ENCODE measurements at regions not wholly inside any gene's neighbourhood (a gene's known extent, or its start where the extent isn't known, plus 50 kb on each side); places are given as distances from the start of the nearest gene placed in this dataset.
"Not testable (repeated sequence)": the region's sequence is repeated elsewhere in the genome, so short reads cannot be mapped to it uniquely, and the experiment has no call there.

GRCh38 chr15:96053781-96054428, 276.6 kb upstream of the NR2F2 start:
- no peak for DNase-seq (ENCODE audit: low spot score)

GRCh38 chr15:96054621-96055020, 275.9 kb upstream of the NR2F2 start:
- no peak for DNase-seq (ENCODE audit: low spot score)

- no peak for DNase-seq (ENCODE audit: low spot score)
Observed at GRCh38 chr15:96058103-96058851, 272.2 kb upstream of the NR2F2 start.

GRCh38 chr15:96058852-96059103, 271.7 kb upstream of the NR2F2 start:
- not testable (repeated sequence) for DNase-seq (ENCODE audit: low spot score)

DNA sequence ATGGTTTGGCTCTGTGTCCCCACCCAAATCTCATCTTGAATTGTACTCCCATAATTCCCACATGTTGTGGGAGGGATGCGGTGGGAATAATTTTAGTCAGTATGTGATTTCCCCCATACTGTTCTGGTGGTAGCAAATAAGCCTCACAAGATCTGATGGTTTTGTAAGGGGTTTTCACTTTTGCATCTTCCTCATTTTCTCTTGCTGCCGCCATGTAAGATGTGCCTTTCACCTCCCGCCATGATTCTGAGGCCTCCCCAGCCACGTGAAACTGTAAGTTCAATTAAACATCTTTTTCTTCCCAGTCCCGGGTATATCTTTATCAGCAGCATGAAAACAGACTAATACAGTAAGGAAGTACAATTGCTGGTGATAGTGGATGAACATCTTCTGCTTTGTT, 269.9 kb upstream of the NR2F2 start:
- DNase-seq (ENCODE audit: low spot score), result not testable (repeated sequence)

DNA sequence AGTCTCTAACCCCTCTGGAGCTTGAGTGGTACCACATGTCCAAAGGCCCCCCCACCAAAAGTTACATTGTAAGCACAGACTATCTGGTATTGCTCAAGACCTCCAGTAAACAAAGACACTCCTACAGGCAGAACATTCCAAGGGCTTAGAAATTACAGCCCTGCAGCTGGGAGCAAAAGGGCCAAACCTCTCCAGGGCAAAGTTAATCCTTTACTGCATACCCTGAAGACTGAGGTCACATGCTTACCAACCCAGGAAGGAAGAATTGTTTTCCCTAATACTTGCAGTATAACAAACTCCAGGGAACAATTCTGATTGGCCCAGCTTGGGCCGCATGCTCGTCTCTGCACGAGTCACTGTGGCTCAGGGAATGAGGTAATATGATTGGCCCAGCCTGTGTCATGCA, 266.1 kb upstream of the NR2F2 start:
- DNase-seq (ENCODE audit: low spot score), result no peak

DNA sequence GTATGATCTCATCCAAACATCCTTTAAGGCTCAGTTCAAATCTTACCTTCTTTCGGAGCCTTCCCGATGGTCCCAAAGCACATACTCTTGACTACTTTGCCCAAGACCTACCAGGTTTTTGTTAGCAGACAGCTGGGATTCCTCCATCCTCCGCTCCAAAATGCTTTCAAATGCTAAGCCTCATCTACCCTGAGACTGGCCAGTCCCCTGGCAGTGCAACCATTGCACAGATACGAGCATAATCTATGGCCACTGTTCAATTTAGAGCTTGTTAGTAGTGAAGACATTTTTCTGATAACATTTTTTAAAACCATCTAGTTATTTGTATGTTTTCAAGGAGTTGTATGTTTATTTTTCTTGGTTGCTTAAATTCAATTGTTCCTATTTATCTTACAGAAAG, 264.4 kb upstream of the NR2F2 start:
- DNase-seq (ENCODE audit: low spot score), result no peak

DNA sequence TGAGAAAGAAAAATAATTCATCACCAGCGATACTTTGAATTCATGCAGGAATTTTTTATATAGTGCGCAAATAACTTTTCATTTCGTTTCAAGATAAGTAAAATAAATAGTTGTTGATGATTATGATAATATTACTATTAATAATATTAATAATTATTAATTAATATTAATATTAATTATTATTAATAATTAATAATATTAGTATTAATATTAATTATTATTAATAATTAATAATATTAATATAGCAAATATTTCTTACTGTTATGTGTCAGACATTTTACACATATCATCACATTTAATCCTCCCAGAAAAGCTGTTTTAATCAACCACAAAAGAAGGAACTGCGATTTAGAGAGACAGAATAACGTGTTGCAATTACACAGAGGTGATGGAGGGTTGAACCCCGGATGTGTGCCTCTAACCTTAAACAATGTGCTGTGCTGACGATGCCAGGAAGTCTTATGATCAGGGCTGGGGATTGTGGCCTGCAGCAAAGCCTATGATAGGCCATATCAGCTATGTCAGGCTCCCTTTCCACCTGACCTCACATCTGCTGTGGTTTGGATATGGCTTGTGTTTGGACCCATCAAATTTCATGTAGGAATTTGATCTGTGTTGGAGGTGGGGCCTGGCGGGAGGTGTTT, 263.5 kb upstream of the NR2F2 start:
- DNase-seq (ENCODE audit: low spot score), result no peak

DNA sequence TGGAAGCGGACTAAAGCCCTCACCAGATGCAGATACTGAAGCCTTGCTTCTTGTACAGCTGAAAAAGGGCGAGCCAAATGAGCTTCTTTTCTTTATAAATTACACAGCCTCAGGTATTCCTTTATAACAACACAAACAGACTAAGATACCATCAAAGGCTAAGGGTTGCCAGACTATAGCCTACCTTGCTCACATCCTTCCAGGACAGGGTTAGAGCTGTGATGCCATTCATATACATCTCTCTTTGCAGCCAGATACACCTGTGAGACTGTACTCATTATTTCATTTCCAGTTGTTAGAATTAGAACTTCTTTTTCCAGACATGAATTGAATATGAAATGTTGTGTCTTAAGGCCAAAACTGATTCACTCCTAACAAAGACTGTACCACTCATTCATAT, 262.8 kb upstream of the NR2F2 start:
- no peak for DNase-seq (ENCODE audit: low spot score)

GRCh38 chr15:96068897-96069296, 261.6 kb upstream of the NR2F2 start:
- no peak for DNase-seq (ENCODE audit: low spot score)

GRCh38 chr15:96070636-96071035, 259.9 kb upstream of the NR2F2 start:
- DNase-seq (ENCODE audit: low spot score), result no peak

DNA sequence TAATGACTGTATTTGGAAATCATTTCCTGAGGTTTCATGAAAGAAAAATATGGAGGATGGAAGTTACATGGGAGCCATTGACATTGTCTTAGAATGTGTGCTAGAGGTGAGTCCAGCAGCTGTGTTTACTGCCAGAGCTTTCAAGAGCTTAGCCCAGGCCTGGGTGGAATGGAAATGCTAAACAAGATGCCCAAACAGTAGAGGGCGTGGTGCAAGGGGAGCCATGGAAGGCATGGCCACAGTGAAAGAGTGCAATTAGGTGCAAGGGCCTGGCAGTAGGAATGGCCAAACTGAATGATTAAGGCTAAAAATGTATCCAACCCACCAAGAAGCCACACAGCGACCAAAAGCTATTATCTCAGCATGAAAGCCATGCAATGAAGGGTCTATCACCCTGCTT, 257.7 kb upstream of the NR2F2 start:
- DNase-seq (ENCODE audit: low spot score), result no peak

DNA sequence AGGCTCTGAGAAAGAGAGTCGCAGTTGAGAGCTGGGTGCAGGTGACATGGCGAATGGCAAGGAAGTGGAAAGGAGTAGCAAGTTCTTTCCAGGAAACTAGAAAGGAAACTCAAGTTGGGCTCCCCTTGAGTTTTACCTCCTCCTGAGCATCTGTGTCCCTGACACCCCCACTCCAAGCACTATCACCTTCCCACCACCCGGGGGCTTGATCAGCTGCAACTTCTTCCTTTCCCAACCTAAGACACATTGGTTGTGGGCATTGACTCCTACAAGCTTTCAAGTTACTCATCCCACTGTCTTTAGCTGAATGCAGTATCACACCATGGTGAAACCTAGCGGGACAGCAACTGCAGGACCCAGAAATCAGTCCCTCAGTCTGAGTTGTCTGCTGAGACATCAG, 256.6 kb upstream of the NR2F2 start:
- DNase-seq (ENCODE audit: low spot score), result no peak

- DNase-seq (ENCODE audit: low spot score), result no peak
Observed at GRCh38 chr15:96075895-96076294, 254.6 kb upstream of the NR2F2 start.

GRCh38 chr15:96076350-96076749, 254.2 kb upstream of the NR2F2 start:
- DNase-seq (ENCODE audit: low spot score), result no peak

GRCh38 chr15:96079041-96079440, 251.5 kb upstream of the NR2F2 start:
- no peak for DNase-seq (ENCODE audit: low spot score)

DNA sequence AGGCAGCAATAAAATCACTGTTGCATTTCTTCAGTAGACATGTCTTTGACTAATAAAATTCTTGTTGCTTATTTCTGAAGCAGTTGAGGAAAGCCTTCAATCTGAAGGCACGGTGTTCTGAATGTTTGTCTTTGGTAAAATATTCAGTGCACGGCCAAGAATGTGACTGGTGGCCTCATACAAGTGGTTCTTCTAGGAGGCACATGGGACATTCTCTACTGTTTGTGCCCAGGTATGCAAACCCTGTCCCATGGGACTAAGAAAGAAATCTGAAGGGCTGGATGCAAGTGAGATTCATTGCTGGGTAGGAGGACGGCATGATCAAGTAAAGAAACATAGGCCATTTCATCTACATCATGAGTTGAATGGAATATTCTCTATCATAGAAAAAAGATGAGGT, 250.6 kb upstream of the NR2F2 start:
- no peak for DNase-seq (ENCODE audit: low spot score)

DNA sequence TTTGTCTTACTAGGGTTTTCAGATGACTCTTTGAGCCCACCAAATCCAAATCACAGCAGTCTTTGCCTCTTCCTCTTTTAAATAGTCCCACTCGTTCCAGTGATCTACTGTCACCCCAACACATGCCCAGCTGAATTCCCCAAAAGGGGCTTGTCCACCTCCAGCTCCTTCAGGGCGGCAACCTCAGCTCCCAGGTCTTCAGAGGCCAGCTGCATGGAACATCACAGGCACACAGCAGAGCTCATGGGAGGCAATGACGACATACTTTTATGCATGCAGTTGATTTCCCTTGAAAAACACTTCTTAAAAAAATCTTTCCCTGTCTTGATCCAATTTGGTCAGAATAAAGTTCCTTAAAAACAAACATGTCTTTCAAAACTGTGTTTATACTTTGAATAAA, 244.3 kb upstream of the NR2F2 start:
- no peak for DNase-seq (ENCODE audit: low spot score)

- no peak for DNase-seq (ENCODE audit: low spot score)
Observed at GRCh38 chr15:96087180-96087884, 243.2 kb upstream of the NR2F2 start.

- no peak for DNase-seq (ENCODE audit: low spot score)
Observed at GRCh38 chr15:96088650-96089049, 241.8 kb upstream of the NR2F2 start.

GRCh38 chr15:96089405-96090058, 241.0 kb upstream of the NR2F2 start:
- no peak for DNase-seq (ENCODE audit: low spot score)

DNA sequence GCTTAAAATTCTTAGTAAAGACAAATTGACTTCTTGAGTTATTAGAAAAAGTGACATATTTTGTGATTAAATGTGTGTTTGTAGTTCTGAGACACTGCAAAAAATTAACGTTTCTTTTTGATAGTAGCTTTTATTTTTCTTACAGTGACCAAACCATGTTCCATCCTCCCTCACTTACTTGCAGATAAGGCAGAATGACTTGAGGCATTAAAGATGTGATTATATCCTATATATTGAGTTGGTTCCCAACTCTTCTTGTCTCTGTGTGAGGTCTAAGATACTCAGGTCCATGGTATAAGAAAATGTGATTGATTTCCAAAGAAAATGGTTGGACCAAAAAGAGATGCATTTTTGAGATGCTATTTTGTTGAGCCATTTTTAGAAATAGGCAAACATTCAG, 238.3 kb upstream of the NR2F2 start:
- no peak for DNase-seq (ENCODE audit: low spot score)

GRCh38 chr15:96093063-96093462, 237.4 kb upstream of the NR2F2 start:
- DNase-seq (ENCODE audit: low spot score), result no peak
